Head of caudate nucleus (tissue), 42 donors: ENCODE measurements at regions not wholly inside any gene's neighbourhood (a gene's known extent, or its start where the extent isn't known, plus 50 kb on each side); places are given as distances from the start of the nearest gene placed in this dataset.

Experiments used
- DNase-seq, 42 donors: peaks; one replicate each; pipeline versions ENCODE4 v3.0.0 to v3.0.0-alpha.2; 2020 to 2021; ENCODE audit warnings: mixed read lengths in 7 of 42
- intact Hi-C: fragments of 100-400 bp; cut with DNase I; formaldehyde crosslinking; loops from one replicate; pipeline ENCODE4 v1.15.0; 2022

DNA sequence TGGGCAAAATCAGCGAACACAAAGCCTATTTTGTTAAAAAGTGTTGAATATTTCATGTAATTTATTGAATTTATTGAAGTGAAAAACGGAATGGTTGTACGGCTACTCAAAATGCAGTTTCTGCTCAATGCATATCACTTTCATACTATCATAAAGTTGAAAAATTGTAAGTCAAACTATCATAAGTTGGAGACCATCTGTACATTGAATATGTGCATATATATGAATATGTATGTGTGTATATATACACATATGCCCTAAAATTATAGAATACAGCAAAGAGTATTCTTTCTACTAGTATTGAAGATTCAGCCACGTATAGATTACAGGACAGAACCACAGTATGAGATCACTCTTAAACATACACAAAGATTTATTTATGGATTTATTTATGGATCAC is 499.0 kb upstream of the SULF2 start:
- intact Hi-C loops: no loop called here
- no peak for DNase-seq

DNA sequence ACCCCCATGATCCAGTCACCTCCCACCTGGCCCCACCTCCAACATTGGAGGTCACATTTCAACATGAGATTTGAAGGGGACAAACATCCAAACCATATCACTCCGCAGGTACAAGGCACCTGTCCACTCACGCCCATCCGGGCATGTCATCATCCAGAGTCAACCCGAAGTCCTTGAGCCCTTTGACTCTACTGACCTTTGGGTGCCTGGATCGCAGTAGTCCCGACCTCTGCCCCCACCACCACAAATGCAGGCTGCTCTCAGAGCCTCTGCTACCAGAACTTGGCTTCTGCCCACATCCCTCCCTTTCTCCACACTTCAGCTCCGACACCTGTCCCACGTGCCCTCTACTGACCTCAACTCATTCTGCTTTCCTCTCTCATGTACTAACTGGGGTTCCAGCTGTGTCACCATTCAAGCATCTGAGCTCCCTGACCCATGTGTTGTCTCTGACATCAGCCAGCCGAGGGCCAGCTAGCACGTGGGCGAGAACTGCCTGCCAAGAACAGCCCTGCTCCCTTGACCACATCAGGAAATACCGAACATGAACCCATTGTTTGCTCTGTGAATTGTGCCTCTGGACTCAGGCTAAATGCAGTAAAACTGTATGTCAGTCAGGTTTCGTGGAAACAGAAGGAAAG is 498.3 kb upstream of the SULF2 start:
- DNase-seq: peak; percentile 56 to 95 (median 84)
- intact Hi-C loops: no loop called here

DNA sequence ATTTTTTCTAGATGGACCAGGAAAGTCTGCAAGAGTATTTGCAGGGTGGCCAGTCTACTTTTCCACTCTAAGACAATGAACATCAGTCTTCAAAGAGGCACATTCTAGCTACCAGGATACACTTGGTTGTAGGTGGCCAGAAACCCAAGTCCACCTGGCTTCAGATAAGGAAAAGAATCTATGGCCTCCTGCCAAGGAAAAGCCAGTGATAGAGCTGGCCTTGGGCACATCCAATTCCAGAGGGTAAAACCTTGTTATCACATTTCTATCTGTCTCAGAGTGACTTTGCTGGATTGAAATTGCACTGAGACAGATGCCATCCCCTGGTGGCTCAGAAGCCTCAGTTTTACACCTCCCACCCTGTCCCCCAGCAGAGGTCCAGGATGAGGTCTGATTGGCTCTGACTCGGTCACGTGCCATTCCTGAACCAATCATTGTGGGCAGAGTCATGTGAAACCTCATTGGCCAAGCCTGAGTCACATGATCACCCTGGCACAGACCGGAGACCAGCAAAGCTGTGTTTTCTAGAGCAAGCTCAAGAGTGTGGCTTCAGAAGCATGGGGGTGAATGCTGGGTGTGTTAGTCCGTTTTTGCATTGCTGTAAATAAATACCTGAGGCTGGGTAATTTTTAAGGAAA is 497.4 kb upstream of the SULF2 start:
- DNase-seq: peak in 2 of 42 donors; percentile 11 to 13
- intact Hi-C loops: no loop called here

DNA sequence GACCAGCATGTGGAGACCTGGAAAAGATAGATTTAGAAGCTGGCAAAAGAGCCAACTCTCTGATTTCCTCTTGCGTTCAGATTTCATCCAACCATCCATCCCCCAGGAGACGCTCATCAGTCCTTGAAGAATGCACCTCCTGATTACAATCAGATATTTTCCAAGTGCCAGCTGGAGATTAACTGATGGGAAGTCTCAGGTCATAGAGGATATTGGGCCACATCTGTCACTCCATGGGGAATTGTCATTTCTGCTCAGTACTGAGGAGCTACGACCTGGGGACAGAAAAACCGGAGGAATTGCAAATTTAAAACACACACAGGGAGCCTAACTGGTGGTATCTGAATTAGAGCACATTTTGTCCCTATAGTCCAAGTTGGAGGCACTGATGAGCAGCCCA is 496.2 kb upstream of the SULF2 start:
- intact Hi-C loops: no loop called here

DNA sequence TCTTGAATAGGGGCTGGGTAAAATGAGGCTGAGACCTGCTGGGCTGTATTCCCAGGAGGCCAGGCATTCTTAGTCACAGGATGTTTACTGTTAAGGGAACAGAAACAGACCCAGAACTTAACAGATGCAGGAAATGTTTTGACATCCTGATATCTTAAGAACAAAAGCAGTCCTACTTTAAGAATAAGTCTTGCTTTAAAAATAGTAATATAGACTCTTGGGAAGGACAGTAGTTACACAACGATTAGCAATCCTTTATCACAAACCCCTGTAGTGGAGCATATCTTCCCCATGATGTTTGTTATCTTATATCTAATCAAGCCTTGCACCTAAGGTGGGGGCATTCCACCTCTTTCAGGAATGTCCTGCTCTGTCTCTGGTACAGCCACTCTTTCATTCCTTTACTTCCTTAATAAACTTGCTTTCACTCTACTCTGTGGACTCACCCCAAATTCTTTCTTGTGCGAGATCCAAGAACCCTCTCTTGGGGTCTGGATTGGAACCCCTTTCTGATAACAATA is 493.7 kb upstream of the SULF2 start:
- intact Hi-C loops: no loop called here
- no peak for DNase-seq

More for the DNA sequence above, 496.2 kb upstream of the SULF2 start:
- no peak for DNase-seq

DNA sequence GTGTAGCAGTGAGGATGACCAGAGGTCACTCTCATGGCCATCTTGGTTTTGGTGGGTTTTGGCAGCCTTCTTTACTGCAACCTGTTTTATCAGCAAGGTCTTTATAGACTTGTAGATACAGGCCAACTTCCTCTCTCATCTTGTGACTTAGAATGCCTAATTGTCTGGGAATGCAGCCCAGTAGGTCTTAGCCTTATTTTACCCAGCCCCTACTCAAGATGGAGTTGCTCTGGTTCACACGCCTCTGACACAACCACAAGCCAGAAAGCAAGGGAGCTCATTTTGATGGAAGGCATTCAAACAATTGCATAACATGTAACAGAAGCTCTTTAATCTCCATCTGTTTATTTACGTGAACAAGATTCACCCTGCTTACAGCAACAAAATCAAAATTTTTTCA is 492.0 kb upstream of the SULF2 start:
- intact Hi-C loops: no loop called here
- peak in 1 of 42 donors; percentile 18 for DNase-seq

DNA sequence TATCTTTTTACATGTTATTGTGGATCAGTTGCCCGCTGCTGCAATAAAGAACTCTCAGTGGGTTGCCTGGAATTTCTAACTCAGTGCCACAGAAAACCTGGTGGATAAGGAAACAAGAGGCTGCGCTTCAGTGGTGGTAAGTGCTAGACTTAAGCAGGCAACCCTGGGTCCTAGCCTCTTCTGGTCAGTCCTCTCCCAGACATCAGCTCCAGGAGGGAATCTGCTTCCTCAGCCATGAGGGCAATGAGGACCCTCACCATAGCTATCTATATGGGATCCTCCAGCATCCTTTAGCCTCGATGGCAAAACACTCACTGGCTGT is 490.7 kb upstream of the SULF2 start:
- peak in 1 of 42 donors; percentile 33 for DNase-seq
- intact Hi-C loops: no loop called here

DNA sequence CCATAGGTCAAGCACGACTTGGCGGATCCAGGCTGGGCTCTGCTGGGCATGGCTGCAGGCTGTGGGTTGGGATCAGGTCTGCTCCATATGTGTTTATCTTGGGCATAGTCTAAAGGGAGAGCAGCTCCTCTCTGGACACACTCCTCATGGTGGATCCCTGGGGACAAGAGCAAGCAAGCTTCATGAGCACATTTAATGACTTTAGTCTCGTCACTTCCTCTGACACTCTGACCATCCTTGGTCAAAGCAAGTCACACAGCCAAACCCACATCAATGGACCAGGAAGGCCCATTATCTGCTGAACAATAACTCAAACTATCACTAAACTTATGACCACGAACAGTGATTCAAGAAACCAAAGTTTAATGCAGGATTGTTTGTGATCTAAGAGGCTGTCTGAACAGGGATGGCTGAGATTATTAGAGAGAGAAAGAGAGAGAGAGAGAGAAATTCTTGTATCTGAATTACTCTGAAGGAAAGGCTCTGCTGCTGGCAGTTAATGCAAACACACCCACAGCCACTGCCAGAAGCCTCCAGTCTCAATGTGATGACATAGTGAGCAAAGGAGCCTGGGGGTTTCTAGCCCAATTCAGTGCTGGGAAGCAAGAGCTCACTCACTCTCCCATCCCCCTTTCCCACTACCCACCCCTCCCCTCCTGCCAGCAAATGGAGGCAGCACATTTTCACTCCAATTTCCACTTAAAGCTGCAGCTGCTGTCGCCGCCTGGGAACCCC is 490.2 kb upstream of the SULF2 start:
- DNase-seq: peak in 2 of 42 donors; percentile 8 to 37
- intact Hi-C loops: no loop called here

DNA sequence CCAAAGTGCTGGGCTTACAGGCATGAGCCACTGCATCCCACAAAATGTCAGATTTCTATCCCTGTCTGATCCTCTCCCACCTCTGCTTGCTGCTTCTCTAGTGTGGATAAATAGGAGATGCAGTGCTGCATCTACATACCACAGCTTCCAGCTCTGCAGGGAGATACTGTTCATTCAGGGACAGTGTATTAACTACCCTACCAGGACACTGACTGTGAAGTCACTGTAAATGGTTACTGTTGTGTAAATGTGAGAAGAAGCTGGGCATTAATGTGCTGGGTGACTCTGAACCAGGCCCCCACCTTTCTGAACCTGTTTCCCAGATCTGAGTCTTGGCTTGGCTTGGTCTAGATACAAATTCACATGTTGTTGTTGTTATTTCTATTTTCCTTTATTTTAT is 488.6 kb upstream of the SULF2 start:
- intact Hi-C loops: no loop called here
- DNase-seq: no peak

DNA sequence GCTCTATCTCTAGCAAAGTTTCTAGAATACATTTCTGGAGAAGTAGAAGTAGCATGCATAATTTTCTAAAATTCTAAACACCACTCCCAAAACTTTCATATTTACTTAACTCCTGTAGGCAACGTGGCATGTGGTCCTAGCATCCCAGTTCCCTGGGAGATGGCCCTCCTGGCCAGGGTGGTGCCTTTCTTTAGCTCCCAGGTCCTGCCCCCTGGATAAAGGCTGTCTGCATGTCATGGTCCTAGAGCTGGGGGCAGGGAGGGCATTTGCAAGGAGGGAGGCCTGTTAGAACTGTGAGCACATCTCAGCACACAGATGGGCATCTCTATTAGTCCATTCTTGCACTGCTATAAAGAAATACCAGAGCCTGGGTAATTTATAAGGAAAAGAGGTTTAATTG is 485.6 kb upstream of the SULF2 start:
- DNase-seq: no peak
- intact Hi-C loops: no loop called here

DNA sequence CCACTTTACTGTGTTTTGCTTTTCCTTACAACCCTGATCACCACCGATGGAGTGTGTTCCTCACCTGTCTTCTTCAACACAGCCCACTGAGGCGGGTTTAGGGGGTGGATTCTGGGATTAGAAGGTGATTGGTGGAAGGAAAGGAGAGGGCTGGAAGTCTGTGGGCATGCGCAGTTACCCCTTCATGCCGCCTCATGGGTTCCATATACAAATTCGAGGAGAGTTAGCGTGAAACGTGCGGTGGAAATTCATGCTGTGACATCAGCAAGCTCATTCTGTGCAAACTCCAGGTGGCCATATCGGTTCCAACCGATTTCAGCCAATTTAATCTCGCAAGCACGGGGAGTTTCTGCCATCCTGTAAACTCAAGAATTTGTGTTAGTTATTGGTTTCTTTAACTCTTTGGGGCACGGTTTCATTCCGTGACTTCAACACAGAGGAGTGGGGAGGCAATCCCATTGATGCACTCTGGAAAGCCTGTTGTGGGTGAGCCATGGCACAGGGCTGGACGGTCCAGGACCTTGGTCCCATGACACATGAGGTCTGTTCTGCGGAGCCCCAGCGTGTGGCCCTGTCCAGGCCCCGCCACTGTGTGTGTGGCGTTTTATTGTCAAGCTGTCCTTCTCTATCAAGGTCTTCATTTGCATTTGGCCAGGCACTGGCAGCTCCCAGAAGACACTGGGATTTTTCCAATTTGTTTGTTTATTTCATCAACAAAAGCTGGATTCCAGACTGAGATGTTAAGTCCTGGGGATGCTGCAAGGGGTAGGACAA is 482.8 kb upstream of the SULF2 start:
- DNase-seq: no peak
- intact Hi-C loops: no loop called here

DNA sequence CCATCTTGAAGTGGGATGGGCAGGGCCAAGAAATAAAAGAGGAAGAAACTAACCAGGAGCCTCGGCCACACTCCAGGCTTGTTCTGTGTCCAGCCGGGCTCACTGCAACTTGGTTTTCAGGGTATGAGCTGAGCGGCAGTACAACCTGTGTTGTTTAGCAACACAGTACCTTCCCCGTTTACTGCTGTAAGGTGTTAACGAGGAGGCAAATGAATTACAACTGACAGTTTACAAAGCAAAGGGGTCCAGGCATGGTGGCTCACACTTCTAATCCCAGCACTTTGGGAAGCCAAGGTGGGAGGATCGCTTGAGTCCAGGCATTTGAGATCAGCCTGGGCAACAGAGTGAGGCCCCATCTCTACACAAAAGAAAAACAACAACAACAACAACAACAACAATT is 481.3 kb upstream of the SULF2 start:
- no peak for DNase-seq
- intact Hi-C loops: no loop called here

DNA sequence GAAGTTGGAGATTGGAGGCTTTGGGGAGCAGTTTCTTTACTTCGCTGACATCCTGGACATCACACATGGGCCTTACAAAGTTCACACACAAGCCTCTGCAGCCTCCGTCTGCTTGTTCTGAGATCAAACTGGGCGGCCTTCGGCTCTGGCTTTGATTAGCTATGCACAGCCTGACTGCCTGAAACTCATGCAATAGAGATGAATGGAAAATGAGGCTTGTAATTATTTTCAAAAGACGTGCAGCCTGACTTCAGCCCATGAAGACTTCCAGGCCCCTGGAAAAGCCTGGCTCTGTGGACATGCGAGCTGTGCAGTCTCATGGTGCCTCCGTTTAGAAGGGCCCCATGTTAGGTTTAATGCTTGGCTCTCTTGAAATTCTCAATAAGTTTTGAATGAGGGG is 480.5 kb upstream of the SULF2 start:
- no peak for DNase-seq
- intact Hi-C loops: no loop called here

DNA sequence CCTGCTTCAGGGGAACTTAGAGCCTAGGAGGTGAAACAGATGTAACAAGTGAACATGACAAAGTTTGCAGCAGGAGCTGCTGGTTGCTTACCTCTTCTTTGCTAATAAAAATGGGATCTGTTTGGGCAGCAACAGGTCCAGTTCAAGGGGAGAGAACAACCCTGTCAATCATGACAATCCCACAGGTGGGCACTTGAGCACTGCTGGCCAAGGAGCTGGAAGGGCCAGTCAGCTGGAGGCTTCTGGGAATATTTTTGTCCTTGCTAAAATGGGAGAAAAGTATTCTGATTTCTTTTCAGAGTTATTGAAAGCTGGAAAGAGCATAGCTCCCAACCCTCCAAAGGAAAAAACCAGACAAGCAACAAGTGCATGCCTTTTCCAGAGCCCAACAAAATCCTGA is 477.7 kb upstream of the SULF2 start:
- DNase-seq: no peak
- intact Hi-C loops: no loop called here

DNA sequence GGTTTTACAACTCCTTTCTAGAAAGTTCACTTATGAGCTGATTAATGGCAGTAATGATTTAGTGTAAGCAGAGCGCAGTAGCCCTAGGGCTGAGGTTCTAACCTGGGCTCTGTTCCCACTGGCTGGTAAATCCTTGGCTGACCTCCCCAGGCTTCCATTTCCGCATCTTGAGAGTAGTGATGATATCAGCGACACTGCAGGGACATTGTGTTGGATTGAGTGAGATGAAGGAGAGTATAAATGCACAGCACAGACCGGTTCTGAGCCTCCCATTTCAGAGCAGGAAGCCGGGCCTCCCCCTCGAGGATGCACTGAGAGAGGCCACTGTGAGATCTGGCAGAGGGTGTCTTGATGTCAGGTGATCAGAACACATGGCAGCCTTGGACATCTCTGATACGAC is 477.2 kb upstream of the SULF2 start:
- DNase-seq: no peak
- intact Hi-C loops: no loop called here

DNA sequence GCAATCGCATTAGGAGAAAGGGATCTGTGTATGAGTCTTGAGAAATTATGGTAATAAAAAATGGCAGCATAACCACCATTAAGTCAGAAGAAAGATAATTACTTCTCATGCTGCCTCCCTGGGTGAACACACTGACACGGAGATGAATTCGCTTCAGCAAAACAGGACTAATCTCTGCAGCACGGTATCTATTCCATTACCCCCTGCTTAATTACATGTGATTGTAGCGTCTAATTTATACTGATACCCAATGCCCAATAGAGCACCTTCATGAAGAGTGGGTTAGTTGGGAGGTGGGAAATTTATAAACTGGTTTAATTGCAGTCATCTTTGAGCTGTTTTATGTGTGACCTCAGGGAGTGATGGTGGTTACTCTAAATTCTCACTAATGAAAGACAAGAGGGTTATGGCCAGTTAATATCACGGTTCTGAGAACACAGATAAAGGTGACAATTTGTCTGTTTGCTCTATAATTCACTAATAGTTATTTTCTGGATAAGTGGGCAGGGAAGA is 476.2 kb upstream of the SULF2 start:
- intact Hi-C loops: no loop called here
- no peak for DNase-seq

DNA sequence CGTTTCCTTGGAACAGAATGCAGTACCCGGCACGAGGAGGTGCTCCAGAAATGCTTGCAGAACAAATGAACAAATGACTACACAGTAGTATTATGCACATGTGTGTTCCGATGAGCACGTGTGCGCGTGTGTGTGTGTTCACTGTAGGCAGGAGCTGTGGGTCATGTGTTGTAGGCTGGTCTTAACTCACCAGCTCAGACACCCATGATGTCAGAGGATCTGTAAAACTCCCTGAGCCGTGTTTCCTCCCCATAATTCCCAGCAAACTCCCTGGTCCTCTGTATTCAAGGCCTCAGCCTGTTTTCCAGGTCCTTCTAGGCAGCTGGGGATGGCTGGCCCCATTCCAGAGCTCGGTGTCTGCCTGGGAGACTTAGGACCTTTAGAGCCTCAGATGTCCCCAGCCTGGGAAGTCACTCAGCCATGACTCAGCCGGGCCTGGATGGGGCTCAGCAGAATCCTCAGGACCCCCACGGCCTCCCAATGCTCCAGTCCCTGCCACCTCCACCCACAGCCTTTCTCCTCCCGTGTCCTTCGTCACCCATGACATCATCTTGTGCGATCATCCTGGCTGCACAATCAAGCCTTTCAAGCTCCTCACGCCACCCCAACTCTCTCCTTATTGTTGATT is 475.0 kb upstream of the SULF2 start:
- DNase-seq: peak in 37 of 42 donors; percentile 17 to 83 (median 51)
- intact Hi-C loops: no loop called here

DNA sequence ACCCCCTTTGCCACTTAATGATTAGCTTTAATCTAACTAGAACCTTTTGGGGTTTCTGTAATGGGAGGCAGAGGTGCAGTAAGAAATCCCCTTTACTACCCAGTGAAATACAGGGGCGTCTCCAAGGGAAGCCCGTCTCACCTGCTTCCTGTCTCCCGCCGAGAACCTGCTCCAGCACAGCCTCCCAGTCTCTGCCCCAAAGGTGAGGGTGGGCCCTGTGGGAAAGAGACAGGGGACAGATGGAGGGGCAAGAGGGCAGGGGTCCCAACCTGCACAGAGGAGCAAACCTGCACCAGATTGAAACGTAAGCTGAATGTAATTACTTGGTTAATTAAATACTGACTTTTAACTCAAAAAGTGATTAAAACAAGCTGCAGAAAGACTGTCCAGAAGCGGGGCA is 474.2 kb upstream of the SULF2 start:
- intact Hi-C loops: no loop called here

DNA sequence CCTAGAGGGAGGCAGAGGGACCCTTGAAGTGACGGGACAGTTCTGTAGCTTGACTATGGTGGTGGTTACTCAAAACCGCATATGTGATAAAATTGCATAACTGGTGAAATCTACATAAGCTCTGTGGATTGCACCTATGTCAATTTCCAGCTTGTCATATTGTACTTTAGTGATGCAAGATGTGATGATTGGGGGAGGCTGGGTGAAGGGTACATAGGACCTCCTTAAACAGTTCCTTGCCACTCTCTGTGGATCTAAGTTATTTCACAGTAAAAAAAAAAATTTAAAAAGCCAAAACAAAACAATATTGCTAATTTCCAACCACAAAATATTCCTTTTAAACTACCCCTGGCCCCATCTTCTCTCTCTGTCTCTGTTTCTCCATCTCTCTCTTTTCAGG is 472.6 kb upstream of the SULF2 start:
- DNase-seq: no peak
- intact Hi-C loops: no loop called here

More for the DNA sequence above, 474.2 kb upstream of the SULF2 start:
- DNase-seq: no peak
